RKO (cell line): ENCODE measurements at regions not wholly inside any gene's neighbourhood (a gene's known extent, or its start where the extent isn't known, plus 50 kb on each side); places are given as distances from the start of the nearest gene placed in this dataset.
"Not testable (repeated sequence)": the region's sequence is repeated elsewhere in the genome, so short reads cannot be mapped to it uniquely, and the experiment has no call there.

Source experiments
- DNase-seq: peaks from one replicate; pipeline ENCODE4 v3.0.0-alpha.2; 2016; ENCODE audit warnings: low spot score

- no peak for DNase-seq
Observed at GRCh38 chr3:160047876-160048275, 59.2 kb downstream of the IL12A start.

GRCh38 chr3:160049038-160049437 is 60.4 kb downstream of the IL12A start:
- no peak for DNase-seq

GRCh38 chr3:160049565-160049964 is 60.9 kb downstream of the IL12A start:
- DNase-seq, result no peak

GRCh38 chr3:160049988-160050387 is 61.4 kb downstream of the IL12A start:
- no peak for DNase-seq

GRCh38 chr3:160052385-160053047 is 63.9 kb downstream of the IL12A start:
- no peak for DNase-seq

GRCh38 chr3:160053048-160053391 is 64.4 kb downstream of the IL12A start:
- DNase-seq, result no peak

- DNase-seq, result not testable (repeated sequence)
Observed at GRCh38 chr3:160054862-160055261, 66.2 kb downstream of the IL12A start.

- DNase-seq, result no peak
Observed at GRCh38 chr3:160055659-160056058, 67.0 kb downstream of the IL12A start.

GRCh38 chr3:160057331-160057730 is 68.7 kb downstream of the IL12A start:
- no peak for DNase-seq

GRCh38 chr3:160060409-160061027 is 71.9 kb downstream of the IL12A start:
- DNase-seq, result no peak

GRCh38 chr3:160061525-160061924 is 72.9 kb downstream of the IL12A start:
- no peak for DNase-seq

- no peak for DNase-seq
Observed at GRCh38 chr3:160065282-160065681, 76.6 kb downstream of the IL12A start.

GRCh38 chr3:160065786-160066185 is 77.2 kb downstream of the IL12A start:
- no peak for DNase-seq

GRCh38 chr3:160069986-160070385 is 81.4 kb downstream of the IL12A start:
- no peak for DNase-seq

- no peak for DNase-seq
Observed at GRCh38 chr3:160076519-160076918, 87.9 kb downstream of the IL12A start.

- DNase-seq, result no peak
Observed at GRCh38 chr3:160078533-160078932, 89.9 kb downstream of the IL12A start.

- no peak for DNase-seq
Observed at GRCh38 chr3:160081958-160082533, 93.4 kb downstream of the IL12A start.

- DNase-seq, result no peak
Observed at GRCh38 chr3:160084998-160085397, 96.4 kb downstream of the IL12A start.

- DNase-seq, result no peak
Observed at GRCh38 chr3:160088492-160089137, 100.0 kb downstream of the IL12A start.

- no peak for DNase-seq
Observed at GRCh38 chr3:160090653-160091052, 102.0 kb downstream of the IL12A start.

- DNase-seq, result no peak
Observed at GRCh38 chr3:160091441-160091840, 102.8 kb downstream of the IL12A start.

- DNase-seq, result no peak
Observed at GRCh38 chr3:160092760-160093159, 104.1 kb downstream of the IL12A start.

- DNase-seq, result no peak
Observed at GRCh38 chr3:160094562-160094961, 105.9 kb downstream of the IL12A start.
